GM18507 (cell line): ENCODE measurements at regions not wholly inside any gene's neighbourhood (a gene's known extent, or its start where the extent isn't known, plus 50 kb on each side); places are given as distances from the start of the nearest gene placed in this dataset.

Experiments used
- DNase-seq: peaks from one replicate; pipeline ENCODE4 v3.0.0; 2011; ENCODE audit warnings: low read depth; ENCODE audit not compliant: insufficient read length; ENCODE audit errors: extremely low spot score
- FAIRE-seq: peaks from 2 replicates; lab custom pipeline; 2011; peaks lifted over from hg19 to GRCh38; lab: Jason Lieb, UNC

- FAIRE-seq (no peak), DNase-seq (no peak)
Observed at GRCh38 chr5:67353500-67354450, 157.2 kb upstream of the CD180 start.

DNA sequence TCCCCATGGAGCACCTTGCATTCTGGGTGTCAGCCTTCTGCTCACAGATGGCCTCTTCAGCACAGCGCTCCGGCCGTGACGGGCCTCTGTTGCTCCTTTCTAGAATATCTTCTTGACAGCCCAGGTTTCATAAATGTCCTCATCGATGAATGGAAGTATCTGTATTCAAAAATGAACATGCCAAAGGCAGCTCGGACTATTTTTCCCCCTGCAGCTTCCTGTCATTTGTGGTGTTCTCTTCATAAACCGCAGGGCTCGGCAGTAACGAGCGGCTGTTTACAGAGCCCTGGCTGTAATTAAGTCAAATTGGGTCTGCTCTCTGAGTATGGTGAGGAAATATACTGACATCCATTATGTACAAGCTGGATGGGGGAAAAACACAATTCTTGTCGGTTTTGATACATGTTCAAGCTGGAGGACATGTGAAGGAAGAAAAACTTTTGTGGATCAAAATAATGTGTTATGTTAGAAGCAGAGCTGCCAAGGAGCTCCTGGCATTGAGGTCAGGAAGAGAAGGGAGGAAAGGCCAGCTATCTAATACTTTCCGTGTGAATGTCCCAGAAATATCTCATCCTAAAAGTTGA, 154.1 kb upstream of the CD180 start:
- DNase-seq (no peak), FAIRE-seq (no peak)

GRCh38 chr5:67350185-67350584, 153.6 kb upstream of the CD180 start:
- DNase-seq (no peak), FAIRE-seq (no peak)

- no peak for DNase-seq
Observed at GRCh38 chr5:67347821-67348220, 151.2 kb upstream of the CD180 start.

DNA sequence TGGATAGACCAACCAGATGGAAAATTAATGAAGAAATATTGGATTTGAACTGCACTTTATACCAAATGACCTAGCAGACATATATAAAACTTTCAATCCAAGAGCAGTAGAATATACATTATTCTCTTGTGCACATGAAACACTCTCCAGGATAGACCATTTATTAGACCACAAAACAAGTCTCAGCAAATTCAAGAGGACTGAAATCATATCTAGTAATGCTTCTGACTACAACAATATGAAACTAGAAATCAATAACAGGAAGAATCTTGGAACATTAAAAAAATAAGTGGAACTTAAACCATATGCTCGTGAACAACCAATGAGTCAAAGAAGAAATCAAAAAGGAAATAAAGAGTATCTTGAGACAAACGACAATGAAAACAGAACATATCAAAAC, 150.0 kb upstream of the CD180 start:
- no peak for FAIRE-seq
- DNase-seq, result no peak

More at GRCh38 chr5:67347821-67348220, 151.2 kb upstream of the CD180 start:
- FAIRE-seq, result no peak

DNA sequence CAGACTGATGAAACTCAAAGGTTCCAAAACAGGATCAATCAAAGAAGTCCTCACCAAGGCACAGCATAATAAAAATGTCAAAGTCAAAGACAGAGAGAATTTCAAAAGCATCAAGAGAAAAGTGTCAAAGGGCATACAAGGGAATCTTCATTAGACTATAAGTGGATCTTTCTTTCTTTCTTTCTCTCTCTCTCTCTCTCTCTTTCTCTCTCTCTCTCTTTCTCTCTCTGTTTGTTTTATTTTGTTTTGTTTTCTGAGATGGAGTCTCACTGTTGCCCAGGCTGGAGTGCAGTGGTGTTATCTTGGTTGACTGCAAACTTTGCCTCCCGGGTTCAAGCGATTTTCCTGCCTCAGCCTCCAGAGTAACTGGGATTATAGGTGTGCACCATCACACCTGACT, 148.3 kb upstream of the CD180 start:
- DNase-seq, result no peak
- FAIRE-seq, result no peak

- no peak for FAIRE-seq
Observed at GRCh38 chr5:67343835-67344234, 147.2 kb upstream of the CD180 start.

GRCh38 chr5:67341478-67341877, 144.9 kb upstream of the CD180 start:
- DNase-seq, result no peak
- no peak for FAIRE-seq

More at GRCh38 chr5:67343835-67344234, 147.2 kb upstream of the CD180 start:
- no peak for DNase-seq

GRCh38 chr5:67339219-67339767, 142.7 kb upstream of the CD180 start:
- FAIRE-seq (no peak), DNase-seq (no peak)

- FAIRE-seq (no peak), DNase-seq (no peak)
Observed at GRCh38 chr5:67338421-67338820, 141.8 kb upstream of the CD180 start.

DNA sequence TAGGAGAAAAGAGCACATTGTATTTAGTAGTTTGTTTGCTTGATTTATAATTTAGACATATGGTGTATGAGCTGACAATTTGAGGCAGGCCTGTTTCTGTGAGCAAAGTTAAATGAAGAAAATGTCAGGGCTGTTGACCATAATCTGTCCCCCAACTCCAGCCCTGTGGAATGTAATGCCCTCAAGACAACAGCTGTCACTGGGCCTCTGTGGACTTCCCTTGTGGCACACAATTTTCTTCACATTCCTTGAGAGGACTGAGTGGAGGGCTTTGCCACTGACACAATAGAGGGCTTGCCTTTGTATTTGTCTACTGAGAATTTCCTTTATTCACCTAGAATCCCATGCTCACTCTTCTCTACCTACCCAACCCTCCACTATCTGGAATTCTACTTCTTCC, 141.2 kb upstream of the CD180 start:
- FAIRE-seq (no peak), DNase-seq (no peak)

- DNase-seq (no peak), FAIRE-seq (no peak)
Observed at GRCh38 chr5:67335426-67335825, 138.8 kb upstream of the CD180 start.

- no peak for FAIRE-seq
- DNase-seq, result no peak
Observed at GRCh38 chr5:67334373-67334772, 137.8 kb upstream of the CD180 start.

DNA sequence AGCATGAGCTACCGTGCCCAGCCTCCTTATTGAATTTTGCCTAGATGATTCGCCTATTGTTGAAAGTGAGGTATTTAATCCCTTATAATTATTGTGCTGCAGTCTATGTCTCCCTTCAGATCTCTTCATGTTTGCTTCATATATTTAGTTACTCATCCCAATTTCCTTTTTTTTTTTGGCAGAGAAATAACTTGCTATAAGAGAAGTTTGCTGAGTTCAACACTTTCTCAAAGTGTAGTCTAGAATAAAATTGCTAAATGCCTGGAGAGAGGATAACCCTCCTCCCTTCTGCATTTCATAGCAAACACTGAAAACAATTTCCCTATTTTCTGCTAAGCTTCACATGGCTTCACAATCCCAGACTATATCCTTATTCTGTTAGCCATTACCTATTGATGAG, 136.6 kb upstream of the CD180 start:
- DNase-seq (no peak), FAIRE-seq (no peak)

- FAIRE-seq, result no peak
Observed at GRCh38 chr5:67331296-67331925, 134.8 kb upstream of the CD180 start.

GRCh38 chr5:67319935-67320725, 123.5 kb upstream of the CD180 start:
- DNase-seq (no peak), FAIRE-seq (no peak)

More at GRCh38 chr5:67331296-67331925, 134.8 kb upstream of the CD180 start:
- DNase-seq, result no peak

DNA sequence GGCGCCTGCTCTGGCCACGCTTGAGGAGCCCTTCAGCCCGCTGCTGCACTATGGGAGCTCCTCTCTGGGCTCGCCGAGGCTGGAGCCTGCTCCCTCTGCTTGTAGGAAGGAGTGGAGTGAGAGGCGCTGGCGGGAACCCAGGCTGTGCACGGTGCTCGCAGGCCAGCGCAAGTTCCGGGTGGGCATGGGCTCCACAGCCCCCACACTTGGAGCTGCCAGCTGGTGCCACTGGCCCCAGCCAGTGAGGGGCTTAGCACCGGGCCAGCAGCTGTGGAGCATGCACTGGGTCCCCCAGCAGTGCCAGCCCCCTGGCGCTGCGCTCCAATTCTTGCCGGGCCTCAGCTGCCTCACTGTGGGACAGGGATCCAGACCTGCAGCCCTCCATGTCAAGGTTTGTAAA, 122.1 kb upstream of the CD180 start:
- DNase-seq, result no peak
- no peak for FAIRE-seq

- FAIRE-seq, result no peak
- no peak for DNase-seq
Observed at GRCh38 chr5:67317603-67318002, 121.0 kb upstream of the CD180 start.

DNA sequence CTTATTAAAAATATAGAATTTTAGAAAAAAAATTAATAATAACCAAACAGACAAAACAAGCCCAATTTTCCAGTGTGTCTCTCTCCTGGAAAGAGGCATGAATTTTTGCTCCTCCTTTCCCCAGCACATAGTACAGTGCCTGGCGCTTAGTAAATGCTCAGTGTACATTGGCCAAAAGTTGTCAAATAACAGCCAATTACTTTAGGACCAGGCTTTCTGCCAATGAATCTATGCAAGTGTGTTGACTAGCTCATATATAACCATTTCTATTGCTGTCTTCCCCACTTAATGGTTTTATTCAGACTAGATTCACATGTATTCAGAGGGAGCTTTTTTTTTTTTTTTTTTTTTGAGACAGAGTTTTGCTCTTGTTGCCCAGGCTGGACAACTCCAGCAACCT, 120.1 kb upstream of the CD180 start:
- no peak for FAIRE-seq
- DNase-seq, result no peak
